HG03521 (cell line): ENCODE measurements at regions not wholly inside any gene's neighbourhood (a gene's known extent, or its start where the extent isn't known, plus 50 kb on each side); places are given as distances from the start of the nearest gene placed in this dataset.
"Not testable (repeated sequence)": the region's sequence is repeated elsewhere in the genome, so short reads cannot be mapped to it uniquely, and the experiment has no call there.

ENCODE experiments used
- ATAC-seq: cut with Tn5 transposase; IDR thresholded peaks from one replicate; pipeline ENCODE4 v1.9.1; 2021; ENCODE audit warnings: mild to moderate bottlenecking, moderate library complexity; ENCODE audit not compliant: unreplicated experiment

DNA sequence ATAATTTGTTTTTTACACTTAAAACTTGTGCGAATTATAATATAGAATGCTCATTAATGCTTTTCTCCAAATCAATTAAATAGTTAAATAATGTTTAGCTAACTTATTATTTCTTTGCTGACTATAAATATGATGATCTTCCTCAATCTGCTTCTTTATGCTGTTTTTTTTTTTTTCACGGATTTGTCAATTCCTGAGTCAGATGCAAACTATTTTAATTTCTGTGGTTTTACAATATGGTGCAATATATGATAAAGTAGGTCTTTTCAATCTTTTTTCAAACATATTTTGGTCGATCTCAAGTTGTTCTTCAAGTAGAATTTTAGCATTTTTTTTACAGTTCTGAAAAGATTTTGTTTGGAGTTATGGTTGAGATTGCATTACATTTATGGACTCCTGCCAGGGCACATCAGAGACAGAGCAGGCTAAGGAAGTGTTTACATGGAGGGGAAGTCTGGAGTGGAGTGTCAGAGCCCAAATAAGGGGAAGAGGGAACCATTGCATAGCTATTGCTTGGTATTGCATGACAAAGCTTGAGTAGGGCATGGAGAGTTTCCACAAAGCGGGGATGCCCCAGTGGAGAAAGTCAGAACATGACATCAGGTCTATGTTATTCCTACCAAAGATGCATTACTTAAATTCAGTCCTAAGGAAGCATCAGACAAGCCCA is 204.4 kb downstream of the OTUD1 start:
- no peak for ATAC-seq

DNA sequence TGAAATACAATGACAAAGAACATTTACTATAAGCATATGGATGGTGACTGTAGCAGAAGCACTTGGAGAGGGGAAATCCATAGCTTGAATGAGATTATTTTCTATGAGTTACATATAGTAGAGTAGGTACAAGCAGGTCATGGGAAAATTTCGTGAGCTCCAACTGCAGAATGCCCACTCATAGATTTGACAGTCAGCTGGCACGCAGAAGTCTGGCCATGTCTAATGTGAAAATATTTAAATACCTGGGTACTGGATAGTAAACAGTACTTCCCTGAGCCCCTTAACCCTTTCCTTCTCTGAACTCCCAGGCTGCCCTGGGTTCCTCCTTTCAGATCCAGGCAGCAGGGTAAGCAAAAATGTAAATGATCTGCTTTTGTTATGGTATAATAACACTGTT is 209.7 kb downstream of the OTUD1 start:
- ATAC-seq = no peak

- no peak for ATAC-seq
Measured at GRCh38 chr10:23656735-23657134, 217.9 kb downstream of the OTUD1 start.

DNA sequence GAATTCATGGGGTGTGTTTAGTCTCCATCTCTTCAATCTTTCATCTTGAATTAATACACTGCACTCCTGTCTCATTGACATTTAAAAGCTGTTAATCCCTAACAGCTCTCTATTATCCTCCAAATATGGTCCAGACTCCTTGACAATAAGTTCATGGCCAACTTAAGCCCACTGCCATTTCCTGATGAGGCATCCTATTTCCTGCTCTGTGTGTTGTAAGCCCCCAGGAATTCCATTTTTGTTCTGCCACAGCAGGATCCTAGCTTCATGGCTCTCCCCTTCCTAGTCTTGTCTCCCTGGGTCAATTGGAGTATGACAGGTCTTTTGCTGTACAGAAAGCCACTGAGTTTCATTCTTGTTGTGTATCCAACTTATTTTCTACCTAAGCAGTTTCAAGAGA is 218.8 kb downstream of the OTUD1 start:
- no peak for ATAC-seq

DNA sequence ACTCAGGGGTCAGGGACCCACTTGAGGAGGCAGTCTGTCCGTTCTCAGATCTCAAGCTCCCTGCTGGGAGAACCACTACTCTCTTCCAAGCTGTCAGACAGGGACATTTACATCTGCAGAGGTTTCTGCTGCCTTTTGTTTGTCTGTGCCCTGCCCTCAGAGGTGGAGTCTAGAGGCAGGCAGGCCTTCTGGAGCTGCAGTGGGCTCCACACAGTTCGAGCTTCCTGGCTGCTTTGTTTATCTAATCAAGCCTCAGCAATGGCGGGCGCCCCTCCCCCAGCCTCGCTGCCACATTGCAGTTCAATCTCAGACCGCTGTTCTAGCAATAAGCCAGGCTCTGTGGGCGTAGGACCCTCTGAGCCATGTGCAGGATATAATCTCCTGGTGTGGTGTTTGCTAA is 233.0 kb downstream of the OTUD1 start:
- not testable (repeated sequence) for ATAC-seq

- no peak for ATAC-seq
Measured at GRCh38 chr10:23675585-23675984, 236.7 kb downstream of the OTUD1 start.

- no peak for ATAC-seq
Measured at GRCh38 chr10:23676296-23676695, 237.4 kb downstream of the OTUD1 start.

DNA sequence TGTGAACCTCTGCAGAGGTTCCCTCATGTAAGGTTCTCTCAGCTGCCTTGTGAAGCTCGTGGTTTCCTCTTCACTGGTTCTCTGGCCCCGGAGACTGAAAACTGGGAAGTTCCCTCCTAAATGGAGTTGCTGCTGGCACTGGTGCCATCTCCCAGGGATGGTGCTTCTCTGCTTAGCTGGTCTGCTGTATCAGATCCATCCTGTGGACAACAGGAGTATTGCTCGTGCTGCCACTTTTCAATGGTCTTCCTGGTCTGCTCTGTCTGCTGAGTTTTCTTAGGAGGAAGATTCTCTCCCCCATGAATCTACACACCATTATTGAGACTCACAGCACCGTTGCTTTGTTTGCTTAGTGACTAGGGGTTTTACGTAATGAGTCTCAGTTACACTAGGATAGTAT is 247.8 kb downstream of the OTUD1 start:
- ATAC-seq = no peak

DNA sequence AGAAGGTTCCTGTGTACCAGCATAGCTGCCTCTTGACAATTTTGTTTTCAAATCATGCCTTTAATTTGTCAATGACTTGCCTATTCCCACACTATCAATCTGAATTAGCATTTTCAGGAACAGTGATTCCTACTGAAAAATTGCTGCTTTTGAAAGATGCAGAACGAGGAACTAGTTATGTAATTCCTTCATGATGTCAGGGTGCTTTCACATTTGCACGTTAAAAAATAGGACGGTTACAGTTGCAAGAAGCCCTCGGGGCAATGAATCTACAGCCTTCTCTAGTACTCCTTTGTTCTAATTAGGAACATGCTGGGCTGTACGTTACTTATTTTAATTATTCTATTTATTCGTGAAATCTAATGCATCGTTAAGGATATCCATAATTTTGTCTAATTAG is 253.9 kb downstream of the OTUD1 start:
- ATAC-seq = no peak

- no peak for ATAC-seq
Measured at GRCh38 chr10:23693501-23693901, 254.6 kb downstream of the OTUD1 start.

GRCh38 chr10:23693925-23694324 is 255.1 kb downstream of the OTUD1 start:
- ATAC-seq = no peak

DNA sequence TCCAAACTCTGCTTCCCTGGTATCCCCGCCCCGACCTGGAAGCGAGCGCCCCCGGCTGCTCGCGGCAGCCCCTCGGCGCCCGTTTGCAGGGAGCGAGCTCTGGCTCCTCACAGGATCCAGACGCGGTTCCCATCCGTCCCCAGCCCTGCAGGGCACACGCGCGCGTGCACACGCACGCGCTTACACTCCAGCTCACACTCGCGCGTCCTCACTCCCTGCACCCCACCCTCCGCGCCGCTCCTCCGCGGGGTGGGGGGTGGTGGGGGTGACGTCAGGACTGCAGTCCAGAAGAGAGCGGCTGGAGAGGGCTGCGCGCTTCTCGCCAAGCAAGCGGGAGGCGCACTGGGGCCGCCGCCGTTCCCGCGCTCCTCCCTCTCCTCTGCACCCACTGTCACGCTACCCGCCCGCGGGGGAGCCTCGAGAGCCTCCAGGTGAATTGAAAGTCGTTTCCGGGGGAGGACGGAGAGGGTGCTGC is 255.6 kb downstream of the OTUD1 start:
- ATAC-seq = no peak

- ATAC-seq = no peak
Measured at GRCh38 chr10:23694921-23695824, 256.3 kb downstream of the OTUD1 start.

DNA sequence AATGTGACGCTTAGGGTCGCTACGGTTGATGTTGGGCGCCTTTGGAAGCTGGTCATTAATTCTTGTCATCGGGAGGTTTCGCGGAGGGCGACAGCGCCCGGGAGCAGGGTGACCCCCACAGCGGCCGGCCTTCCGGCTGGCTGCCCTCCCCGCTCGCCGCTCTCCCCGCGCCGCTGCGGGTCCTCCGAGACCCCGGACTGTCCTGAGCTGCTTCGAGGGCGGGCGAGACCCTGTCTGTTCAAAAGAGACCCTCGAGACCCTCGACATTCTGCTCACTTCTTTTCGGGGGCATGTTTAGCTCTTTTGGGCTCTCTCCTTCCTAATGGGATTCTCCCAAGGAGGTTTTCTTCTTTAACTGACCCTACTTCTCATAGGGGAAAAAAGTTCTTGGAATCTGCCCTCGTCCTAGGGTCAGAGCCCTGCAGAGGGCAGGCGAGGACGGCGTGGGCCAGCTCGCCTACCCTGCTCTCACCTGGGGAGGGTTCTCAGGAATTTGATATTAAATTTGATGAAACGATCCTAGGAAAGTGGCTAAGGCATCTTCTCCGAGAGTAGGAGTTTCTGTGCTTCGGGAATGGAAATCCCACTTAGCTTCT is 257.0 kb downstream of the OTUD1 start:
- ATAC-seq = no peak

DNA sequence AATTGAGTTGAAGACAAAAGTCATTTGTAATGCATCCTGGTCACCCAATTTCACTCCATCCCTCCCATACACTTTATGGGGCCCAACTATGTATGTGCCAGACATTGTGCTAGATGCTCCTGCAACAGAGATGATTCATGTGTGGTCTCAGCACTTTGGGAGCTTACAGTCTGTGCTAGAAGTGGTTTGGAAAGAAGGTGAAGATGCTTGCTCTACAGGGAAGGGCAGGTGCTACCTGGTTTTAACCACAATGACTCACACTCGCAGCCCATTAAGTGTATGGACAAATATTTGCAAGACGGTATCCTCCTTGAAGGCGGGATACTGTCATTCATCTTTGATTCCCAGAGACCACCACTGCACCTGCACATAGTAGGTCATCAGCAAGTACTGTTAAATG is 257.6 kb downstream of the OTUD1 start:
- ATAC-seq = no peak

- ATAC-seq = peak; percentile 92
Measured at GRCh38 chr10:23702977-23703414, 264.1 kb downstream of the OTUD1 start.

DNA sequence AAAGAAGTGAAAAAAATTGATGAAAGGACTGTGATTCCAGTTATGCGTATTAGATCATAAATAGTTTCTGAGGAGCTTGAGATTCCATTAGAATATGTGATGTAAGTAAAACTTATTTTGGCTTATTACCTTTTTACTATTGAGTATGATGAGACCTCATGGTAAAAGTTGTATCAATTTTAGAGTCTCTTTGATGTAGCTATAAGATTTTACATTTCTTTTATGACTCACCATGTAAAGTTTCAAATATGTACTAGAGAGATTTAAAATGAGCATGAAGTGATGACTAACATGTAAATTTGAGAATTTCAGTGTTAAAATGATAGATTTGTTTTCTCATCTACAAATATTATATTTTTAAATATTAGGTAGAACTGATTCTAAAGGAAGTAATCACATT is 276.5 kb downstream of the OTUD1 start:
- no peak for ATAC-seq

GRCh38 chr10:23717913-23718312 is 279.0 kb downstream of the OTUD1 start:
- ATAC-seq = no peak

DNA sequence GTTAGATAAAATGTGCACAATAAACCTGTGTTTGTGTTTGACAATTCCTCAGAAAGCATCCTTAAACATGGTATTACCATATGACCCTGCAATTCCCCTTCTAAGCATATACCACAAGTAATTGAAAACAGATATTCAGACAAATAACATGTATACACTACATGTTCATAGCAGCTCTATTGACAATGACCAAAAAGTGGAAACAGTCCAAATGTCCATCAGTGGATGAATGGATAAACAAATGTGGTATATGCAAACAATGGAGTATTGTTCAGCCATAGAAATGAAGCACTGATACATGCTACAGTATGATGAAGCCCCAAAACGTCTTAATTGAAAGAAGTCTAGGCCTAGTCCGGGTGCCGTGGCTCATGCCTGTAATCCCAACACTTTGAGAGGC is 280.1 kb downstream of the OTUD1 start:
- no peak for ATAC-seq

DNA sequence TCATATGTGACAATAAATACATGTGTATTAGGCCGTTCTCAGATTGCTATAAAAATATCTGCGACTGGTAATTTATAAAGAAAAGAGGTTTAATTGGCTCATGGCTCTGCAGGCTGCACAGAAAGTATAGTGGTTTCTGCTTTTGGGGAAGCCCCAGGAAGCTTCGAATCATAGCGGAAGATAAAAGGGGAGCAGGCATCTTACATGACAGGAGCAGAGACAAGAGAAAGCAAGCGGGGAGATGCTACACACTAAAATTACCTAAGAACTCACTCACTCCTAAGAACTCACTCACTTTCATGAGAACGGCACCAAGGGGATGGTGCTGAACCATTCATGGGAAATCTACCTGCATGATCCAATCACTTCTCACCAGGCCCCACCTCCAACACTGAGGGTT is 284.9 kb downstream of the OTUD1 start:
- ATAC-seq = no peak

- no peak for ATAC-seq
Measured at GRCh38 chr10:23725548-23725947, 286.7 kb downstream of the OTUD1 start.

DNA sequence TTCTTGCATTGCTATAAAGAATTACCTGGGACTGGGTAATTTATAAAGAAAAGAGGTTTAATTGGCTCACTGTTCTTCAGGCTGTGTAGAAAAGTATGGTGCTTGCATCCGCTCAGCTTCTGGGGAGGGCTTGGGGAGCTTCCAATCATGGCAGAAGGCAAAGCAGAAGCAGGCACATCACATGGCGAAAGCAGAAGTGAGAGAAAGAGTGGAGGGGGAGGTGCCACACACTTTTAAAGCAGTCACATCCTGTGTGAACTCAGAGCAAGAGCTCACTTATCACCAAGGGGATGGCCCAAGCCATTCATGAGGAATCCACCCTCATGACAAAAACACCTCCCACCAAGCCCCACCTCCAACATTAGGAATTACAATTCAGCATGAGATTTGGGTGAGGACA is 303.5 kb downstream of the OTUD1 start:
- ATAC-seq = peak; percentile 94
